ENCODE measurements at regions not wholly inside any gene's neighbourhood (a gene's known extent, or its start where the extent isn't known, plus 50 kb on each side); places are given as distances from the start of the nearest gene placed in this dataset.

DNA sequence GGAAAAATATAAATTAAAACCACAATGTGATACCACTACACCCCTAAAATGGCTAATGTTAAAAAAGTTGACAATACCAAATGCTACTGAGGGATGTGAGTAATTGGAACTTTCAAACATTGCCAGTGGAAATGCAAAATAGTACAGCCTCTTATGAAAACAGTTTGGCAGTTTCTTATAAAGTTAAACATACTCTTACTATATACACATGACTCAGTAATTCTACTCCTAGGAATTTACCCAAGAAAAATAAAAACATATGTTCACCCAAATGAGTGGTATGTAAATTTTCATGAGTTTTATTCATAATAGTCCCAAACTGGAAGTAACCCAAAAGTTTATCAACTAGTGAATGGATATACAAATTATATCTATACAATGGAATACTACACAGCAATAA lies 228.0 kb downstream of the CYP26B1 start:
- no peak for DNase-seq

DNA sequence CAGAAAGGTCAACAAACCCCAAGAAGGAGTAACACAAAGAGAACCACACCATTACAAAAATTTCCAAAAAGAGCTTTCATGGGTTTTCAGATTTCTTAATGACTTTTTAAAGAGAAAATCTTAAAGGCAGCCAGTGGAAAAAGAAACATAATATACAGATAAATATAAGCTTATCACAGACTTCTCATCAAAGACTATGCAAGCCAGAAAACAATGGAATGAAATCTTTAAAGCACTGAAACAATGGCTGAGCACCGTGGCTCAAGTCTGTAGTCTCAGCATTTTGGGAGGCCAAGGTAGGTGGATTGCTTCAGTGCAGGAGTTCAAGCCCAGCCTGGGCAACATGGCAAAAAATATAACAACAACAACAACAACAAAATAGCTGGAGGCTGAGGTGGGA lies 237.4 kb downstream of the CYP26B1 start:
- no peak for DNase-seq

DNA sequence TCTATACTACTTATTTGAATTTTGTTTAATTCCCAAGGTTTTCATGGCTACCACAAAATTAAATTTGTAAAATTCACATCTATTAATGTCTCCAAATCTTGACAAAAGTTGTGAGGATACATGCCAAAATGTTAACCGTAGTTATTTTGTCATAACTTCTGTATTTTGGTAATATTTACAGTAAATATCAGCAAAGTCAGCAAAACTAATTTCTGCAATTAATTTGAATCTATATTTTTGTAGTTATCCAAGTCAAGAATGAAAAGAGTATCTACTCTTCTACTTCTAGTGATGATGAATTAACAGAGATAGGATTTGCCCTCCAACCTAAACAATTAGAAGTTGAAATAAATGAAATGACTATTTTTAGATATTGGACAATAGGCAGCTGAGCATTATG lies 238.9 kb downstream of the CYP26B1 start:
- no peak for DNase-seq

DNA sequence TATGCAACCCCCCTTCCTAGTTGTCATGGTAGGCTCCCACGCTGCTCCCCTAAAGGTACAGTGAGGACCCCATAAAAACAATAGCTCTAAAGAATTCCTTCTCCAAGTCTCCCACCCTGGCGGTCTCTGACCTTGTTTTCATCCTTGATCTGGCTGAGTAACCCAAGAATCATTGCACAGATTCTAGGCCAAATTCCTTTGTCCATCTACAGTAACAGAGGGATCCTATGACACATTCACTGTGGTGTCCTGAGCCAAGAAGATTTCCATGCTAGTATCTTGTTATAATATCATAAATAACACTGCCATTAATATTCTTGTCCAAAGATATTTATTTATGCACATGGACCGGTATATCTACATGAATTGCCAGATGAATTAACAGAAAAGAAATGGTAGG lies 240.2 kb downstream of the CYP26B1 start:
- DNase-seq: no peak

DNA sequence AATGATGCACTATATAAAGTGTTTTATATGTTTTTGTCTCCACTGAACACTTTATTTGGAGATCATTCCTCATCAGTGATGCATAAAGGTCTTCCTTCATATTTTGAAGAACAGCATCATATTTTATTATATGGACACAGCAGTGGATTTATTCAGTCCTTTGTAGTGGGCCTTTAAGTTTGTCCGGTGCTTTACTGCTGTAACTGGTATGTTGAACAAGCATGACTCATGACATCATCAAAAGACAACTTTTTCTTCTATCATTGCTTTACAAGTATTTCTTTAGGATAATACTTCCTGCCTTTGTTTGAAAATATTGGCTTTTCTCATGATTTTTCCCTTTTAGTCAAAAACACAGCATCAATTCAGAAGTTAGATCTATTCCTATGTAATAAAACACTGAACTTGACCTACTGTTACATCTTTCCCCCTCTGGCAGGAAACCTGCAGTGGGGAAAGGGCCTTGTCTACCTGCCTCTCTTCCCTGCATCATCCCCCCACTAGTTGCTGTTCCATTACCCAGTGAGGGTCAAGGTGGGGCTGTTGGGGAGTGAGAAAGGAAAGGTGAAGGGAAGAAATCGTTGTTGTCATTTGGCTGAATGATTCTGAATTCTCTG lies 241.2 kb downstream of the CYP26B1 start:
- no peak for DNase-seq

DNA sequence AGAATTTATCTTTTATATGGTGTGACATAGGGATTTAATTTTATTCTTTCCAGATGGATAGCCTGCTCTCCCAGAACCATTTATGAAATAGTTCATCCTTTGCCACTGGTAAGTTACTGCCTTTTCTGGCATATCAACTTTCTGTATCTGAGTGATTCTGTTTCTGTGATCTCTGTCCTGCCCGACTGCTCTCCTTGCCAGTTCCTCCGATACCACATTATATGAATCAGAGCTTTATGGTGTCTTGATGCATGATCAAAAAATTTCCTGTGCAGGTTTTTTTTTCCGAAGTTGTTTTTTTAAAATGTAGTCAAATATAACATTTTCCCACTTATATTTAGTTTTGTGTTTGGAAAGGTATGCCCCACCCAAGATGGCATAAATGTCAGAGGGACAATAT lies 242.5 kb downstream of the CYP26B1 start:
- DNase-seq: no peak

DNA sequence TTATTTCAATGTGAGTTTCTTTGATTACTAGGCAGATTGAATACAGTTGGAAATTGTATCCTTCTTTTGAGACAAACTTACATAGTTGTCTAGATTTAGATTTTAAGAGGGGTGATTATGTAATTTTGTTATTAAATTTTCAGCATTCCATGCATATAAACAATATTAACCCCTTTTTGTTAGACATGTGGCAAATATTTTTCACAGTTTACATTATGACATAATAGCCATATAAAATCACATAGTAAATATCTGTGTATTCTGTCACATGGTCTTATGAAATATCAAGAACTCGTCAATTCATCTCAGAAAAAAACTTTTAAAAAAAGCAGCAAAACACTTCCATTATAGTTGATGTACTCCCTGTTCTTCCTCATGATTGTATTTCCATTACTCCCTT lies 243.8 kb downstream of the CYP26B1 start:
- no peak for DNase-seq

DNA sequence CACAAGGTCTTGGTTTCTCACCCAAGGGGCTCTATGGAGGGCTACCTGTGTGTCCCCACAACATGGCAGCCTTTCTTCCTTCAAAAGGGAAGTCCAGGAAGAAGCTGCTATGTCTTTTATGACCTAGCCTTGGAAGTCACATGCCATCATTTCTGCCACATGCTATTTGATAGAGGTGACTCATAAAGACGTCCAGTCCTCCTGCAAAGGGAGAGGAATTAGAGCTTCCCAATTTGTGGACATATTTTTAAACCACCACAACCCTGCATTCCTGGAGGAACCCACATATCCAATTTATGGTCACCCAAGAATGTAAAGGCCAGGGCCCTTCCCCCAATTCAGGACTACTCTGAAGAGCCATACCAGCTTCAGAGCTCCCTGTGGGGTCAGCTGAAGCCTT lies 246.2 kb downstream of the CYP26B1 start:
- no peak for DNase-seq

DNA sequence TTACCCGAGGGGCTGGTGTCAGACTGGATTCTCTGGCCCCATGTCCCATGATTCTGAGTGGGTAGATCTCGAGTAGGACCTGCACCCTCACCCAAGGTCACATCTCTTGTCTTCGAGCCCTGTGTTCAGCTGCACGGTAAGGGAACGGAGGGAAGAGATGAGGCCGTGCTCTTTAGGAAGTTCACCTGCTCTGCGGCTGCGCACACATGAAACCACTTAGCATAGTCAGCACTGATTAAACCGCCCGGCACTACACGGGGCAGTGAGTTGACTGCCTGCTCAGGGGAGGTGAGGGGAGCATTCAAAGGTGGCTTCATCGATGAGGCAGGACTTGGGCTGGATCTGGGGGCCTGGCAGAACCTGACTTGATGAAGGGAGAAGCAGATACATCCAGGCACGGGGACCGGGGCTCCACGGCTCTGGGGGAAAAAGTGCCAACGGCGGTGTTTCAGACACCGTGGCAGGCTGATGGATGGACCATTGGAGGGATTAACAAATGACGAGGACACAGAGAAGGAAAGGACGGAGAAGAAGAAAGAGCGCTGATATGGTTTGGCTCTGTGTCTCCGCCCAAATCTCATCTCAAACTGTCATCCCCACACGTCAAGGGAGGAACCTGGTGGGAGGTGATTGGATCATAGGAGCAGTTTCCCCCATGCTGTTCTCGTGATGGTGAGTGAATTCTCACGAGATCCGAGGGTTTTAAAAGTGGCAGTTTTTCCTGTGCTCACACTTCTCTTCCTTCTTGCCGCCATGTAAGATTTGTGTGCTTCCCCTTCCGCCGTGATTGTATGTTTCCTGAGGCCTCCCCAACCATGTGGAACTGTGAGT lies 248.6 kb downstream of the CYP26B1 start:
- no peak for DNase-seq

DNA sequence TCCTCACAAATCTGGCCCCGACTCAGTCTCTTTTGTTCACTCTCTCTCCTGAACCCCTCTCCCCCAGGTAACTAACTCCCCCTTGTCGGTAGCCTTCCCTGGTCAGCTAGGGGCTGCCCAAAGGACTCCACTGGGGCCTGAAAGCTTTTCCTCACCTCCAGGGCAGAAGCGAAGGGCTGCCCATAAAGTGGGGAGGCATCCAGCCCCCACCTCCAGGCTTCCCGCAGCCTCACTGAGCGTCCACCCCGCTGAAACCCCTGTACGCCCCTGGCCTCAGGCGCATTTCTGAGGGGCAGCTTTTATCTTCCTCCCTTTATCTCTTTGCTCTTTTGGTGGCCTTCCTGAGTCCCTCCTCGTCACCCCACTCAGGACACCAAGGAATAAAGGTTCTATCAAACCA lies 249.3 kb downstream of the CYP26B1 start:
- DNase-seq: no peak

DNA sequence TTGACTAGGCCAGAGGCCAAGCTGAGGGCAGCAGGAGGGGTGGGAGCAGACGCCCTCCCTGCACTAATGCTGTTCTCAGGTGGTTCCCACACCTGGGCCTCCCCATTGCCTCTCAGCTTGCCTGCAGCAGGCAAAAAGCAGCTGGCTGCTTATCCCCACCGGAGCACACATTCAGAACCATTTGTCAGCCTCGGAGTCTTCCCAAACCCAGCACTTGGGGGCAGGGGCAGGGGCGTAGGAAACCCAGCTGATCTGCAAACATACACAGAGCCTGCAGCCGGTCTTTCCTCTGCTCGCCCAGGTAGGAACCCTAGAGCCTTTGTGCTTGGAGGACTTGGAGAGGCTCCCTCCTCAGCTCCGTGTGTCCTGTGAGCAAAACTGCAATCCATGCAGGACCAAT lies 249.8 kb downstream of the CYP26B1 start:
- DNase-seq: no peak

DNA sequence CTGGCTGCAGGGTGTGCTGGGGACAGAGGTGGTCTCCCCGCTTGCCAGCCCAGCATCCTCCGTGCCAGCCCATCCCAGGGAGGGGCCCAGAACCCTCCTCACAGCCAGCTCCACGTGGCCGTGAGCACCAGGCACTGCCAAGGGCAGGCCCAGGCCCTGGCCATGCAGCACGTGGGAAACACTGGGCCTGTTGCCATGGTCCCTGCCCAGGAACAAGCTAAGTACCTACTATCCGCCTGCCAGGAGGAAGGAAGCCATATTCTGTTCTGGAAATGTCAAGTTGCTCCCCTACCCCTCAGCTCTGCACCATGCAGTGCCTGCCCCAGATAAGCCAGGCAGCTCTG lies 250.6 kb downstream of the CYP26B1 start:
- no peak for DNase-seq

DNA sequence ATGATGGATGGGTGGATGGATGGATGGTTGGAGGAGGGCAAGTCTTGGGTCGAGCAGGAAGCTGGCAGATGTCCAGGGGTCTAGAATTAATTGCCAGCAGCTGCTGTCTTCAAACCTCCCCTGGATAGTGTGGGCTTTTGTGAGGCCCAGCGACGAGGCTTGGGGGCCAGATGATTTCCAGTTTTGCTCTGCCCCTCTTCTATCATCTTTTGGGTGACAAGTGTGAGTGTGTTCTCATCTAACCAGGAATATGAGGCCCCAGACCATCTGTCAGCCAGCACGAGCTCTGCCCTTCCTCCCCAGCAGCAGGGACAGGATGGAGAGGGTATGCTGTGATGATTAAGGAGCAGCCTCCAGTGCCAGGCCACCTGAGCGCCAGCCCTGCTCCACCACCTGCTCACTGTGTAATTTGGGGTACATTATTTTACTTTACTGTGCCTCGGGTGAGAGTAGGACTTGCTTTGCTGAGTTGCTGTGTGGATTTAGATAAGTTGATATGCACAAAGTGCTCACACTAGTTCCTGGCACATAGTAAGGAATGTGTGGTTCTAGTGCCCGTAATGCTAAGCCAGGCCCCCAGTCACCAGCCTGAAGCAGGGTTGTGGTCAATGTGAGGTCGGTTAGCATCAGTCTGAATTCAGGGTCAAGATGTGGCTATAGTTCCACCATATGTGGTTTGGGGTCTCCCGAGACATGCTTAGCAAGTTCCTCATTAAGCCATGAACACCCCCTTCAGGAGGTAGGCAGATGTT lies 251.1 kb downstream of the CYP26B1 start:
- no peak for DNase-seq

DNA sequence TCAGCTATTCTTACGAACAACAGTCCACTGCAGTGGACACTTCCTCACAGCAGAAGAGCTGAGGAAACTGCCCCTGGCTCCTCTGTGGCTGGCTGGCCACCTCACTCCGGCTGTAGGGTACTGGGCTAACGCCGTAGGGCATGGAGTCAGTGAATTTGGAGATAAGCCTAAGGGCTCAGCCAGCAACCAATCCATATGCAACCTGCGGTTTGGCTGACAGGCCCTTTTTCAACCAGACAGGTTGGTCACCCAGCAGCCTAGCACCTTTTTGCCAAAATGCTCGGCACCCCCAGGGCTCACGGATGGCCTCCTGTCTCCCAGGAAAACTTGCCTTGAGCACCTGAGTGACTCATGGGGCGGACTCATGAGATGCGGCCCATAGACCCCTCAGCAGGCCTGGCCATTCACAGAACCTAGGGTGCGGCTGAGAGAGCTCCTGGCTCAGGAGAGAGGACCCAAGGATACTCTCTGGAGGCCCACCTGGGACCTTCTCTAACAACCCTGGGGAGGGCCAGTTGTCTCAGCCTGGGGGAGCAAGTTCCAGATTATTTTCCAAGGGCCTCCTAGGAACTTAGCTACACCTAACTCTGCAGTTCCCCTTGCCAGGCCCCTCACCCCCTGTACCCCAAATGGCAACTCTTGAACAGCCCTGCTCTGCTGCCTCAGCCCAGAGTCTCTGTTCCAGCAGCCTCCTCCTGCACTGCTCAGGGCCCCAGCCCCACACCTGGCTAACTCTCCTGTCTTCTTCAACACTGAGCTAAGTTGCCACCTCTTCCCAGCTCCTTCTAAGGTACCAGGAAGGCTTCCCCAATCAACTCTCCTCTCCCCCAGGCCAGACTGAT lies 252.1 kb downstream of the CYP26B1 start:
- no peak for DNase-seq

DNA sequence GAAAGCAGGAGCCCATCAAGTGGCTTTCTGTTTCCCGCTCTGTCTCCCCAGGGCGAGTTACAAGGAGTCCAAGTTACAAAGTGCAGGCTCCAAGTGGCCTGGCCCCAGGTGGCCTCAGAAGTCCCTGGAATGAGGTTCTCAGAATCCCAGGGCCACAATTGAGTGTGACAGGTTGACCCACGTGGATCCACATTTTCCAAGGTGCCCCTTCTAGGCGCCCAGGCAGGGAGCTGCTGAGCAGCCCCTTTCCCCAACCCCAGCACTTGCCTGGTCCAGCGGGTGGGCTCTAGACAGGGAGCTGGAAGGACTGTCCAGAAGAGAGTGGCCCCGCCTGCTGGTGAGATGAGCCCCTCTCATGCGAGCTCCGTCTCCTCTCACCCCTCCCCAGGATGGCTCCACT lies 253.4 kb downstream of the CYP26B1 start:
- no peak for DNase-seq

DNA sequence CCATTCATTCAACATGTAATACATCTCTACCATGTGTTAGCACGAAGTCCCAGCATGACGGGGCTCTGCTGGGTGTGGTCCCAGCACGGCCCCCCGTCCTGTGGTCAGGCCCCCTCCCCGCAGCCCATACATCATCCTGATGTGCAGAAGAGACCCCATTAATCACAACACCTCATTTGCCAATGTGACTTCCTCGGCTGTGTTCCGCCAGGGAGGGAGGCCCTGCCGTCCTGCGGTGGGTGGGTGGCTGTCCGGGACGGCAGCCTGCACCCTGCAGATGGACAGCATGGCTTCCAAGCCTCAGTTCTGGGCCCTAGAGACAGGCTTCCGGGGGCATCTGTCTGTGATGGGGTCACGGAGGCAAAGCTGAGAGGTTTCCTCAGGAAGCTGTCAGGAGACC lies 254.0 kb downstream of the CYP26B1 start:
- no peak for DNase-seq

DNA sequence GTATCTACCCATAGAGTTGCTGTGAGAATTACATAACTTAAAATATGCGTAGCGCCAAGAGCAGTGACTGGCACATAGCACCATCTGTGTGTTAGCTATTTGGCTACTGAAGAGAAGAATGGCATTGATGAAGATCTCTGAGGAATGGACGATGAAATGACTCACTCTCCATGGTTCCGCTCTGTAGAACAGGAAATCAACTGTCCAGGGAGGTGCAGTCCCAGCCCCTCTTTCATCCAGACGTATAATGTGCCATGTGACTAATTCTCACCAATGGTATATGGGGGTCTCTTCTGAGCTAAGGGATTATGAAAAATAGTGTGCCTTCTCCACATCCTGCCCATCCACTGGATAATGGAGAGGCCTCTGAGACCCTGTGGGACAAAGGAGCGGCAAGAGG lies 254.8 kb downstream of the CYP26B1 start:
- no peak for DNase-seq

DNA sequence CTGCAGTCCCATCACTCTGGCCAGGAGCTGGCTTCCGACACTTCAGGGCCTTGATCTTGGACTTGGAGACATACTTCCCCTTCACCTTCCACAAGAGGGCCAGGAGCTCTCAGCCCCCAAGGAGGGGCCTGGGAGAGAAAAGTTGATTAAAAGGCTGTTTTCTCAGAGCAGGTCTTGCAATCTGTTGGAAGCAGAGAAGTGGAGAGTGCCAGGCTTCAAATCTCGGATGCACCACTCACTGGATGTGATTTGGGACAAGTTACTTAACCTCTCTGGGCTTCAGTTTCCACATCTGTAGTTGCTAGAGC lies 255.3 kb downstream of the CYP26B1 start:
- no peak for DNase-seq

DNA sequence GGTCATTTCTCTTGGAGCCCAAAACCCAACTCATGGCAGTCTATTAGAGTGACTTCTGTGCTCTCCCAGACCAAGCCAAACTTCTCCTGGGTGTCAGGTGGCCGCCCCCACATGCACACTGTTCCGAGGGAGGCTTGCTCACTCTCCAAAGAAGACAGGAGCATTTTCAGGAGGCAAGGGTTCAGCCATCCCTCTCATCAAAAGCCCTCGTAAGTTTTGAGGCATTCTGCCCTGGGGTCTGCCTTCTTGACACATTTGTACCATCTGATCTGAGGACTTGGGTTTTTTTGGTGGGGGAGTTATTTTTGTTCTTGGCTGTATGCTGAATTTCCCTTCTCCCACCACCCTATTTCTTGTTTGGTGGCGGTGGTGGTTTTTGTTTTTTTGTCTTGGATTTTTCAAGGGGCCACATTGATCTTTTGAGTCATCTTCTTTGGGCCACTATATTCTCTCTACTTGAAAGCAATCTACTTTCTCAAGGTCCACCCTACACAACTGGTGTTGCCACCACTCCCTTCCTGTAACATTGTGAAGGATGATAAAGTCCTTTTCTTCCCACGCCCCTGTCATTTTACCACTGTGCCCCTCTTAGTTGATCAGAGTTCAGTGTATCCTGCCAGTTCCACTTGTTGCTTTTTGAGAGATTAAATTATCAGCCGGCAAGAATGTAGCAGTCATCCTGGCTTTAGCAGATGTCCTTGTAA lies 255.8 kb downstream of the CYP26B1 start:
- DNase-seq: no peak

DNA sequence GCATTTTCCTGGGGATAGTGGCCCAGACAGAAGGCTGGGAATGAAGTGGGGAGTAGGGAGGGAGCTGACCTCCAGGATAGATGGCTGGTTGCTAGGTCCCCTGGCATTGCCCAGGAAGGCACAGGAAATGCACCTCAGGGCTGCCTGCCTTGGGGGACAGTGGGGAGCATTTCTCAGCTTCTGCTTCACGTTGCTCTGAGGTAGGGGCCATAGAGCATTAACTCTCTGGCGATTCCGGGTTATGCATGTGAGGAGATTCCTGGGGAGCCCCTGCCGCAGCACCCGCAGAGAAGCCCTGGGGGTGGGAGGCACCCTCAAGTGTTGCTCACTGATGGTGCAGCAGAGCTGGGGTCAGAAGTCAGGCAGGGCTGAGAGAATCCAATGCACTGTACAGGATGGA lies 256.5 kb downstream of the CYP26B1 start:
- DNase-seq: no peak

DNA sequence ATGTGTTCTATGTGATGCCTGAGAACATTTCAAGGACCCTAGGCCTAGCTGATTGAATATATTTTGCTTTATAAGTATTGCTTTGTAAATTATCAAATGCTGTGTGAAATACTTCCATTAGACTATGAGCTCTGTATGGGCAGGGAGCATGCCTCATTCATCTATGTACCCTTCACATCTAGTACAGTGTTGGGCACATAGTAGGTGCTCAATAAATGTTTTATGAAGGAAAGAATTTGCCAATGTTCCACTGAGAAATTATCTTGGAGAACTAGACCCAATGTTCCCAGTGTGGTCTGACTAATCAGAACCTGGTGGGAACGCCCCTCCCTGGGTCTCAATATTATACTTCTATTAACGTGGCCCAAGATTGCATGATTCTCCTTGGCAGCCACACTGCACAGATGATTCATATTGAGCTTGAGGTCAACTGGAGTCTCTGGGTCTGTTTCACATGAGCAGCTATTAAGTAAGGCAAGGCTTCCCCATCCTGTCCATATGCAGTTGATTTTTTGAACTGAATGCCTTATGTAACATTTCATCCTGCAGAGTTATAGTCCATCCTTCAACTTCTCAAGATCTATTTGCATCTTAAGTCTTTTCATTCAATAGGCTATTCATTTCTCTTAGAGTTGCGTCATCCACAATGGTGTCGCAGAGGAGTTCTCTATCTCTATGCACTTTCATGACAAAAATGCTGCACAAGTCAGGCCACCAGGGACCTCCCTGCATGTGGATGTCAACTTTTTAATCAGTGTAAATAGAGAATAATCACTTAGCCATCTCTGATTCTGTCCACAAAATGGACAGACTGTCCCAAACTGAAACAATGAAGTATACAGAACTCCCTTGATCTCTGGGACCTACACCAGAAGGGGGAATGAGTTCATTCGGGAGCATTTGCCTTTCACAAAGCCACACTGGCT lies 257.6 kb downstream of the CYP26B1 start:
- DNase-seq: no peak
